HepG2 (cell line): ENCODE measurements at regions not wholly inside any gene's neighbourhood (a gene's known extent, or its start where the extent isn't known, plus 50 kb on each side); places are given as distances from the start of the nearest gene placed in this dataset.

ENCODE experiments used
- ATAC-seq: fragments of 200-7000 bp; cut with Tn5 transposase; 3 replicates; pipeline ENCODE4 v1.9.1; 2020; ENCODE audit warnings: mild to moderate bottlenecking, moderate library complexity
- BruUV-seq: library from RNA; stranded (reverse); fragments of 400-500 nt; replicated peaks from 2 replicates; lab custom pipeline; 2021; lab: Mats Ljungman, UMichigan
- CTCF ChIA-PET: fragments of 300-600 bp; formaldehyde crosslinking; extraction: SDS; loops from one replicate; lab custom pipeline; 2021; ENCODE audit warnings: low total read pairs, inconsistent platforms, low intra/inter-chr PET ratio; lab: Yijun Ruan, JAX
- POLR2A ChIA-PET: fragments of 350-600 bp; sonication (Branson Sonifier 250); formaldehyde crosslinking; loops from one replicate; lab custom pipeline; 2020; ENCODE audit warnings: antibody characterized with exemption, inconsistent platforms; lab: Yijun Ruan, JAX
- DNase-seq: peaks from one replicate; pipeline ENCODE4 v3.0.0-alpha.2; 2015; ENCODE audit warnings: low spot score
- FAIRE-seq: peaks from 3 replicates; lab custom pipeline; 2011; peaks lifted over from hg19 to GRCh38; lab: Jason Lieb, UNC
- H2AFZ ChIP-seq: one replicate; pipeline ENCODE4 v1.6.1; 2011; ENCODE audit warnings: low read length, inconsistent platforms
- H3K27ac ChIP-seq: fragments of 300-600 bp; 3 replicates; pipeline ENCODE4 v1.8.0; 2011; ENCODE audit warnings: mixed run types, mild to moderate bottlenecking, mixed read lengths, low read length, inconsistent platforms; ENCODE audit not compliant: insufficient read depth; ENCODE audit errors: extremely low read length
- H3K27me3 ChIP-seq, 2 experiments: fragments of 200-600 bp in 1 of 2; 2 replicates in 1 of 2; 3 replicates in 1 of 2; pipeline versions ENCODE4 v1.6.0 to v1.8.0; 2011; ENCODE audit warnings: low read length in 2 of 2, mild to moderate bottlenecking in 2 of 2, moderate library complexity in 2 of 2, inconsistent platforms in 1 of 2; ENCODE audit not compliant: insufficient read depth in 2 of 2, control insufficient read depth in 1 of 2
- H3K36me3 ChIP-seq, 2 experiments: fragments of 200-600 bp in 1 of 2; replicated peaks in 1 of 2; 2 replicates in 1 of 2; 3 replicates in 1 of 2; pipeline versions ENCODE4 v1.5.1 to v1.8.0; 2011; ENCODE audit warnings: low read length in 2 of 2, inconsistent platforms in 1 of 2; ENCODE audit not compliant: insufficient read depth in 2 of 2, control insufficient read depth in 1 of 2
- H3K4me1 ChIP-seq: 2 replicates; pipeline ENCODE4 v1.5.1; 2012; ENCODE audit warnings: low read length, inconsistent platforms; ENCODE audit not compliant: insufficient read depth
- H3K4me2 ChIP-seq: 2 replicates; pipeline ENCODE4 v1.6.0; 2011; ENCODE audit warnings: low read depth, low read length, inconsistent platforms
- H3K4me3 ChIP-seq, 3 experiments: fragments of 200-600 bp in 1 of 3; sonication (generic), shearing (Covaris generic) in 1 of 3; replicated peaks in 1 of 3; 2 replicates each; pipeline ENCODE4 v1.5.1; 2011 to 2016; ENCODE audit warnings: low read length in 3 of 3, inconsistent platforms in 2 of 3, low read depth in 2 of 3, mild to moderate bottlenecking in 2 of 3, control low read depth in 1 of 3, mixed read lengths in 1 of 3; ENCODE audit not compliant: insufficient read depth in 1 of 3
- H3K79me2 ChIP-seq: one replicate; pipeline ENCODE4 v1.6.1; 2011; ENCODE audit warnings: low read length, inconsistent platforms; ENCODE audit not compliant: insufficient read depth
- H3K9ac ChIP-seq: 2 replicates; pipeline ENCODE4 v1.6.0; 2011; ENCODE audit warnings: mild to moderate bottlenecking, low read depth, low read length, inconsistent platforms; ENCODE audit not compliant: insufficient read depth
- H3K9me3 ChIP-seq: 2 replicates; pipeline ENCODE4 v1.5.1; 2012; ENCODE audit warnings: mild to moderate bottlenecking, low read length
- H4K20me1 ChIP-seq: 2 replicates; pipeline ENCODE4 v1.6.0; 2011; ENCODE audit warnings: inconsistent platforms, mild to moderate bottlenecking, low read length, moderate library complexity; ENCODE audit not compliant: insufficient read depth
- ZNF407 ChIP-seq: sonication (generic); formaldehyde crosslinking; IDR thresholded peaks from one replicate; pipeline ENCODE4 v1.5.1; 2020; ENCODE audit warnings: mild to moderate bottlenecking, missing genetic modification reagents; ENCODE audit errors: not compliant biosample characterization
- ZNF574 ChIP-seq: sonication (generic); formaldehyde crosslinking; IDR thresholded peaks from 2 replicates; pipeline ENCODE4 v1.4.0; 2020; ENCODE audit warnings: missing genetic modification reagents
- ZNF747 ChIP-seq: sonication (generic); formaldehyde crosslinking; IDR thresholded peaks from 2 replicates; pipeline ENCODE4 v1.8.1; 2023; ENCODE audit warnings: missing genetic modification reagents, mild to moderate bottlenecking, borderline replicate concordance
- WGBS: methylation state at CpG from one replicate; pipeline ENCODE4 v1.1.6; 2017; ENCODE audit warnings: low lambda C conversion rate; 5-methylcytosine and 5-hydroxymethylcytosine counted together
- in situ Hi-C: cut with HindIII; loops from 2 replicates; pipeline ENCODE4 v1.10.0; 2017; ENCODE audit warnings: low pct_unique_long_range_greater_than_20kb; ENCODE audit not compliant: extremely low pct_ligation_motif_present
- intact Hi-C: fragments of 100-400 bp; cut with micrococcal nuclease; formaldehyde crosslinking; loops from one replicate; pipeline ENCODE4 v1.10.0; 2022; ENCODE audit not compliant: unreplicated experiment

- Histone ChIP-seq H3K4me1 (no peaks in the 10 kb centered on the region), H3K27ac (no peak overlapping the region), H3K79me2 (no peaks in the 10 kb centered on the region), H2AFZ (no peak overlapping the region), H3K27me3 (no peaks in the 10 kb centered on the region), H3K36me3 (no peaks in the 10 kb centered on the region), H3K9ac (no peak overlapping the region), H3K4me3 (no peak overlapping the region), H3K9me3 (no peaks in the 10 kb centered on the region), H3K4me2 (no peak overlapping the region), H4K20me1 (no peaks in the 10 kb centered on the region)
- ChIA-PET CTCF (no interaction called here), POLR2A (no interaction called here)
- ATAC-seq (no peak), FAIRE-seq (no peak), DNase-seq (no peak)
- in situ Hi-C loops (no loop called here), intact Hi-C loops (no loop called here)
- no TSS peak for BruUV-seq
- TF ChIP-seq ZNF407 (CRISPR knock-in tag) (no peak), ZNF574 (CRISPR knock-in tag) (no peak), ZNF747 (CRISPR knock-in tag) (no peak)
- WGBS = 0% methylated on average over 2 of the region's 2 CpGs
Observed at GRCh38 chr5:7014611-7015010, 301.4 kb downstream of the TENT4A start.
